HCT116 (cell line): ENCODE measurements at regions not wholly inside any gene's neighbourhood (a gene's known extent, or its start where the extent isn't known, plus 50 kb on each side); places are given as distances from the start of the nearest gene placed in this dataset.

Source experiments
- ATAC-seq: fragments of 200-7000 bp; cut with Tn5 transposase; 2 replicates; pipeline ENCODE4 v1.9.1; 2020; ENCODE audit warnings: mild to moderate bottlenecking, moderate library complexity
- BruUV-seq: library from RNA; stranded (reverse); fragments of 400-500 nt; replicated peaks from 2 replicates; lab custom pipeline; 2021; lab: Mats Ljungman, UMichigan
- CTCF ChIA-PET: fragments of 300-600 bp; sonication (Branson Sonifier 250); formaldehyde crosslinking; loops from one replicate; lab custom pipeline; 2021; ENCODE audit warnings: antibody characterized with exemption; lab: Charles Lee
- POLR2A ChIA-PET: fragments of 300-600, 350-600 bp; sonication (Branson Sonifier 250); formaldehyde crosslinking; loops from one replicate; lab custom pipeline; 2021; ENCODE audit warnings: antibody characterized with exemption; lab: Charles Lee
- RAD21 ChIA-PET, 2 experiments: fragments of 300-600 bp; sonication (Branson Sonifier 250); formaldehyde crosslinking; loops; one replicate each; lab custom pipeline; 2023; ENCODE audit warnings: low total read pairs in 2 of 2; ENCODE audit not compliant: uncharacterized antibody in 2 of 2, unreplicated experiment in 2 of 2, low non-redundant PET in 1 of 2; lab: Charles Lee
- DNase-seq: peaks from one replicate; pipeline ENCODE4 v3.0.0-alpha.2; 2010; ENCODE audit warnings: low read depth, low spot score
- H2AFZ ChIP-seq: fragments of 200-600 bp; shearing (Covaris generic), sonication (generic); 2 replicates; pipeline ENCODE4 v1.6.1; 2017; ENCODE audit warnings: low read depth, mixed run types, mixed read lengths, antibody characterized with exemption, low read length; ENCODE audit not compliant: poor library complexity, severe bottlenecking
- H3K27ac ChIP-seq: 2 replicates; pipeline ENCODE4 v1.5.1; 2012; ENCODE audit warnings: low read depth, low read length
- H3K27me3 ChIP-seq: fragments of 200-600 bp; sonication (generic); 2 replicates; pipeline ENCODE4 v1.6.1; 2016; ENCODE audit warnings: mixed run types, low read length, mixed read lengths; ENCODE audit not compliant: insufficient read depth
- H3K36me3 ChIP-seq, 2 experiments: fragments of 200-500 bp in 1 of 2; fragments of 200-600 bp in 1 of 2; sonication (Bioruptor generic) in 1 of 2; sonication (generic) in 1 of 2; 2 replicates each; pipeline versions ENCODE4 v1.5.1 to v1.6.1; 2014 to 2016; ENCODE audit warnings: low read length in 2 of 2, inconsistent platforms in 1 of 2, mixed read lengths in 1 of 2, mixed run types in 1 of 2; ENCODE audit not compliant: insufficient read depth in 2 of 2, control insufficient read depth in 1 of 2
- H3K4me1 ChIP-seq, 2 experiments: fragments of 200-600 bp in 1 of 2; sonication (generic) in 1 of 2; 2 replicates each; pipeline versions ENCODE4 v1.5.1 to v1.6.1; 2012 to 2017; ENCODE audit warnings: low read length in 2 of 2, inconsistent platforms in 1 of 2, mild to moderate bottlenecking in 1 of 2, mixed read lengths in 1 of 2, mixed run types in 1 of 2, moderate library complexity in 1 of 2; ENCODE audit not compliant: insufficient read depth in 2 of 2, control insufficient read depth in 1 of 2
- H3K4me2 ChIP-seq: fragments of 200-600 bp; sonication (generic); 2 replicates; pipeline ENCODE4 v1.6.1; 2017; ENCODE audit warnings: mixed run types, low read length, mixed read lengths
- H3K4me3 ChIP-seq, 2 experiments: fragments of 200-600 bp in 1 of 2; sonication (generic) in 1 of 2; replicated peaks in 1 of 2; 2 replicates each; pipeline ENCODE4 v1.5.1; 2011 to 2016; ENCODE audit warnings: low read length in 2 of 2, control low read depth in 1 of 2, low read depth in 1 of 2, mild to moderate bottlenecking in 1 of 2, mixed read lengths in 1 of 2, mixed run types in 1 of 2
- H3K79me2 ChIP-seq: fragments of 200-600 bp; sonication (generic); 2 replicates; pipeline ENCODE4 v1.6.1; 2017; ENCODE audit warnings: mild to moderate bottlenecking, mixed run types, low read length, moderate library complexity, mixed read lengths; ENCODE audit not compliant: insufficient read depth
- H3K9ac ChIP-seq: fragments of 200-600 bp; sonication (generic); 2 replicates; pipeline ENCODE4 v1.6.1; 2016; ENCODE audit warnings: low read length, mixed read lengths
- H3K9me2 ChIP-seq: fragments of 200-600 bp; sonication (generic), shearing (Covaris generic); 2 replicates; pipeline ENCODE4 v1.6.1; 2017; ENCODE audit warnings: mixed run types, mild to moderate bottlenecking, moderate library complexity; ENCODE audit not compliant: insufficient read depth
- H3K9me3 ChIP-seq, 2 experiments: fragments of 200-500 bp in 1 of 2; fragments of 200-600 bp in 1 of 2; sonication (Bioruptor generic) in 1 of 2; sonication (generic) in 1 of 2; 2 replicates each; pipeline ENCODE4 v1.6.1; 2014 to 2017; ENCODE audit warnings: low read length in 2 of 2, mixed read lengths in 2 of 2, inconsistent platforms in 1 of 2, low read depth in 1 of 2, mild to moderate bottlenecking in 1 of 2, mixed run types in 1 of 2, moderate library complexity in 1 of 2; ENCODE audit not compliant: control insufficient read depth in 1 of 2, insufficient read depth in 1 of 2
- H4K20me1 ChIP-seq: fragments of 200-600 bp; sonication (generic), shearing (Covaris generic); 2 replicates; pipeline ENCODE4 v1.6.1; 2017; ENCODE audit warnings: mixed run types, mild to moderate bottlenecking, moderate library complexity; ENCODE audit not compliant: insufficient read depth
- CBX3 ChIP-seq: IDR thresholded peaks from 2 replicates; pipeline ENCODE4 v1.6.1; 2012; ENCODE audit warnings: low read depth
- CTCF ChIP-seq, 3 experiments: fragments of 200-600 bp in 1 of 3; sonication (generic) in 1 of 3; IDR thresholded peaks in 2 of 3; conservative IDR thresholded peaks in 1 of 3; 2 replicates each; pipeline ENCODE4 v1.5.1; 2012 to 2017; ENCODE audit warnings: low read depth in 2 of 3, low read length in 2 of 3, antibody characterized with exemption in 1 of 3, borderline replicate concordance in 1 of 3, control low read depth in 1 of 3, mild to moderate bottlenecking in 1 of 3, mixed read lengths in 1 of 3, mixed run types in 1 of 3, moderate library complexity in 1 of 3; ENCODE audit not compliant: insufficient read depth in 1 of 3
- EGR1 ChIP-seq: IDR thresholded peaks from 2 replicates; pipeline ENCODE4 v1.6.1; 2012; ENCODE audit warnings: low read depth
- ELF1 ChIP-seq: IDR thresholded peaks from 2 replicates; pipeline ENCODE4 v1.6.1; 2012; ENCODE audit warnings: low read depth, borderline replicate concordance
- EZH2 ChIP-seq: fragments of 200-600 bp; sonication (generic); IDR thresholded peaks from 2 replicates; pipeline ENCODE4 v1.6.1; 2017; ENCODE audit warnings: antibody characterized with exemption, mixed run types
- EZH2phosphoT487 ChIP-seq: fragments of 200-600 bp; IDR thresholded peaks from 2 replicates; pipeline ENCODE4 v1.6.1; 2018; ENCODE audit warnings: antibody characterized with exemption, borderline replicate concordance
- MAX ChIP-seq: IDR thresholded peaks from 2 replicates; pipeline ENCODE4 v1.6.1; 2012
- POLR2A ChIP-seq: IDR thresholded peaks from 2 replicates; pipeline ENCODE4 v1.7.0; 2011; ENCODE audit warnings: borderline replicate concordance; ENCODE audit not compliant: insufficient read depth, insufficient read length; ENCODE audit errors: extremely low read depth
- POLR2AphosphoS5 ChIP-seq: IDR thresholded peaks from 2 replicates; pipeline ENCODE4 v1.6.1; 2011; ENCODE audit warnings: mild to moderate bottlenecking, low read depth, low read length, moderate library complexity
- RAD21 ChIP-seq: IDR thresholded peaks from 2 replicates; pipeline ENCODE4 v1.6.1; 2012; ENCODE audit warnings: low read depth, mild to moderate bottlenecking
- REST ChIP-seq: IDR thresholded peaks from 2 replicates; pipeline ENCODE4 v1.6.1; 2012; ENCODE audit warnings: low read depth
- SIN3A ChIP-seq: IDR thresholded peaks from 2 replicates; pipeline ENCODE4 v1.6.1; 2012; ENCODE audit warnings: low read depth
- SP1 ChIP-seq: IDR thresholded peaks from 2 replicates; pipeline ENCODE4 v1.6.1; 2012; ENCODE audit warnings: low read depth
- SRF ChIP-seq: IDR thresholded peaks from 2 replicates; pipeline ENCODE4 v1.6.1; 2012; ENCODE audit warnings: low read depth
- ZFX ChIP-seq: fragments of 450-650 bp; IDR thresholded peaks from 2 replicates; pipeline ENCODE4 v1.6.1; 2017
- ZNF274 ChIP-seq: fragments of 200-500 bp; sonication (Bioruptor generic); IDR thresholded peaks from 2 replicates; pipeline ENCODE4 v1.6.1; 2014; ENCODE audit warnings: mild to moderate bottlenecking, low read depth, low read length, inconsistent platforms
- intact Hi-C: fragments of 100-400 bp; cut with micrococcal nuclease; formaldehyde crosslinking; loops from 2 replicates; pipeline ENCODE4 v1.10.0; 2022
- TF ChIP-seq, protein P1 (sequence below): IDR thresholded peaks from 2 replicates; pipeline ENCODE4 v1.6.1; 2012
- TF ChIP-seq, protein P2 (sequence below): IDR thresholded peaks from 2 replicates; pipeline ENCODE4 v1.6.1; 2011; ENCODE audit warnings: mild to moderate bottlenecking, low read length, moderate library complexity; ENCODE audit not compliant: insufficient replicate concordance; ENCODE audit errors: extremely low read depth

GRCh38 chr1:168408884-168409283 is 128.2 kb downstream of the TBX19 start (continued):
- TF ChIP-seq SP1 (peak; percentile 96), RAD21 (peak; percentile 40), POLR2AphosphoS5 (peak; percentile 65)

GRCh38 chr1:168408539-168408865 is 127.8 kb downstream of the TBX19 start:
- Histone ChIP-seq H3K27me3 (no peaks in the 10 kb centered on the region), H4K20me1 (no peaks in the 10 kb centered on the region), H3K9me3 (no peaks in the 10 kb centered on the region), H3K36me3 (no peaks in the 10 kb centered on the region), H3K27ac (peak overlapping the region; percentile 95), H3K9me2 (no peaks in the 10 kb centered on the region), H2AFZ (no peak overlapping the region), H3K4me2 (peak overlapping the region; percentile 71), H3K9ac (peak overlapping the region; percentile 53), H3K4me3 (peak overlapping the region; percentile 10 to 30; a peak in 3 of 4 replicates), H3K4me1 (peaks cover 54 to 74% of the 10 kb centered on the region in 2 experiments), H3K79me2 (no peaks in the 10 kb centered on the region)
- BruUV-seq, result no TSS peak
- ChIA-PET POLR2A (interaction anchor here (0.9 to 1.4 kb wide), 3 partner anchors 17 to 182 kb away, joined by 3 to 5 read pairs (median 3); partner anchors contain the start of gene SFT2D2), CTCF (interaction anchor here (1.2 kb wide), 1 partner anchor 66 kb away, joined by 3 read pairs; no protein-coding TSS in a partner anchor), RAD21 (interaction anchor here in 1 of 2 experiments (1.1 kb wide), 1 partner anchor 64 kb away, joined by 3 read pairs; no protein-coding TSS in a partner anchor)
- intact Hi-C loops, result no loop called here
- DNase-seq (peak; percentile 85), ATAC-seq (peak; percentile 68)
- TF ChIP-seq CBX3 (no peak), SIN3A (no peak), EGR1 (peak; percentile 41; the same call in 1 of the 2 replicates), MAX (no peak), SP1 (no peak; the same call in 1 of the 2 replicates), POLR2AphosphoS5 (no peak), ZNF274 (no peak), CTCF (IDR thresholded peaks at IDR 0.05 in 2 of 3, conservative IDR thresholded peaks at IDR 0.05 in 1 of 3; ENCODE audit: borderline replicate concordance in 1 of 3, insufficient read depth in 1 of 3, low read depth in 2 of 3, low read length in 2 of 3) (no peak), SRF (no peak), ELF1 (no peak), POLR2A (no peak), REST (peak; percentile 1; the same call in 1 of the 2 replicates), EZH2 (no peak), EZH2phosphoT487 (no peak), ZFX (no peak)
- TF ChIP-seq, protein P1, sequence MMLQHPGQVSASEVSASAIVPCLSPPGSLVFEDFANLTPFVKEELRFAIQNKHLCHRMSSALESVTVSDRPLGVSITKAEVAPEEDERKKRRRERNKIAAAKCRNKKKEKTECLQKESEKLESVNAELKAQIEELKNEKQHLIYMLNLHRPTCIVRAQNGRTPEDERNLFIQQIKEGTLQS, result no peak; the same call in none of the 2 replicates
- TF ChIP-seq, protein P2, sequence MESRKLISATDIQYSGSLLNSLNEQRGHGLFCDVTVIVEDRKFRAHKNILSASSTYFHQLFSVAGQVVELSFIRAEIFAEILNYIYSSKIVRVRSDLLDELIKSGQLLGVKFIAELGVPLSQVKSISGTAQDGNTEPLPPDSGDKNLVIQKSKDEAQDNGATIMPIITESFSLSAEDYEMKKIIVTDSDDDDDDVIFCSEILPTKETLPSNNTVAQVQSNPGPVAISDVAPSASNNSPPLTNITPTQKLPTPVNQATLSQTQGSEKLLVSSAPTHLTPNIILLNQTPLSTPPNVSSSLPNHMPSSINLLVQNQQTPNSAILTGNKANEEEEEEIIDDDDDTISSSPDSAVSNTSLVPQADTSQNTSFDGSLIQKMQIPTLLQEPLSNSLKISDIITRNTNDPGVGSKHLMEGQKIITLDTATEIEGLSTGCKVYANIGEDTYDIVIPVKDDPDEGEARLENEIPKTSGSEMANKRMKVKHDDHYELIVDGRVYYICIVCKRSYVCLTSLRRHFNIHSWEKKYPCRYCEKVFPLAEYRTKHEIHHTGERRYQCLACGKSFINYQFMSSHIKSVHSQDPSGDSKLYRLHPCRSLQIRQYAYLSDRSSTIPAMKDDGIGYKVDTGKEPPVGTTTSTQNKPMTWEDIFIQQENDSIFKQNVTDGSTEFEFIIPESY, result no peak
